IPS-NIHi7 (cell line): ENCODE measurements at regions not wholly inside any gene's neighbourhood (a gene's known extent, or its start where the extent isn't known, plus 50 kb on each side); places are given as distances from the start of the nearest gene placed in this dataset.

Source experiments
- DNase-seq: peaks from one replicate; pipeline ENCODE4 v3.0.0; 2012; ENCODE audit warnings: mixed read lengths; ENCODE audit errors: extremely low spot score

DNA sequence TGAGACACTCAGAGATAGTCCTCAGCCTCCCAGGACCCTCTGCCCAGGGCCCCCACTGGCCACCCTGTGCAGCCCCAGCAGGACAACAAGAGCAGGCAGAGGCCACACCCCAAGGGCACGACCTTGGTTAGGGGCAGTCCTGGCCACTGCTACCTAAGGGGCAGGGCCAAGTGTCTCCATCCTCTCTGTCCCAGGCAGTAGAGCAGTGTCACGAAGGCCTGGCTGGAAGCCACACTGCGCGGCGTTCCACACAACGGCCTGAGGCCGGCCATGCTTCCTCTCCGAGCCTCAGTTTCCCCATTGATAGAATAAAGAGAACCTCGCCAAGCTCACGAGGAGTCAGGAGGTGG is 1074.3 kb downstream of the BRD1 start:
- DNase-seq: peak; percentile 8

- DNase-seq: peak; percentile 52
These were observed 1075.0 kb downstream of the BRD1 start for GRCh38 chr22:48752451-48753380.

DNA sequence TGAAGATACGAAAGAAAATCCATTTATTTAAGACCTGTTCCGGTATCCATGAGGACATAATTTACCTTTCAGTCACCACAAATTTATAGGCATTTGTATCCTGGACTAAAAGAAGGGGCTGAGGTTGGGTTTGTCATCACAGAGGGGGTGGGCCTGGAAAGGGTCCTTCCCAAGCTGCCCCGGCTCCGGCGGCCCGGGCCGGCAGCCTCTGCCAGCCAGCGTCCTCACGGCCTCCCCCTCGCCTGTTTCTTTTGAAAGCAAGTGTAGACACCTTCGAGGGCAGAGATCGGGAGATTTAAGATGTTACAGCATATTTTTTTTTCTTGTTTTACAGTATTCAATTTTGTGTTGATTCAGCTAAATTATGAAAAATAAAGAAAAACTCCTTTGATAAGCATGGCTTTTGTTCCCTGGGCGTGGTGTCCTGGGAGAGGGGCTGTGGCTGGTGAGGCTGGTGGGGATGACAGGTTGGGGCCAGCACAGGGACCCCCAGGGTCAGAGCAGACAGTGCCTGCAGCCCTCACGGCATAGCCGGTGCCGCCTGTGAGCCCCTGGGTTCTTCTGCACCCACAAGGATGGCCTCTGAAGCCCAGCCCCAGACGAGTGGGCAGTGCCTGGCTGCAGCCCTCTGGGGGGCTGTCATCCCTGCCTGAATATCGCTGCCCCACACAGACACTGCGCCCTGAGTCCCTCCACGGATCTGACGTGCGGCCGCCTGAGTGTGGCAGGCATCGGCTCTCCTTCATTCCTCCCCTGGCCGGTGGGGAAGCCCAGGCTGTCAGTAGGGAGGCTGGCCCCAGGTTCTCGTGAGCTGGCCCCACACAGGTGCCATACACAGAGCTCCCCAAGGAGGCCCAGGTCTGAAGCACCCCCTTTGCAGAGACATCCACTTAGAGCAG is 1075.9 kb downstream of the BRD1 start:
- DNase-seq: peak; percentile 8

DNA sequence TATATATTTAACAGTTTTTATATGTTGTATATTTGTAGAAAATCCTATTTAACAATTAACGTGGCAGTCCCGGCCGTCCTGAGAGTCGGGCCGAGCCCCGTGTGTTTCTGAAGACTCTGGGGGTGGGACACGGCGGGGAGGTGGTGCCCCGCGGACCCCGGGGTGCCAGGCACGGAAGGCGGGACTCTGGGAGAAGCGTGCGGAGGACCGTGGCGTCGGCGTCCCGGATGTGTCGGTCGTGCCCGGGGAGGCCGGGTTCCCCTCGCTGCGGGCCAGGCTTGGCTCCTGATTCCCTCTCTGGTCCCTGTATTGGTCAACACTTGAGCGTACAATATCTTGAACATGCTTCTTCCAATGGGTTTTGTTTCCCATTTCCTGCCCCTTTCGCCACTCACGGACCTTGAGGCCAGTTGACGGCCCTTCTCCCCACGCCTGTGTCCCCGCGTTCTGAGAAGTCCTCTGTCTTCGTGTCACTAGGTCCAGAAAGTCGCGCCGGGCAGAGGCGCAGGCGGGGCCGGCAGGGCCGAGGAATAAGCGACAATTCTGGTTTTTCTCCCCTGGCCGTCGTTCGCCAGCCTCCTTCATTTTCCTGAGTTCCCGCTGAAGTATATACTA is 1076.7 kb downstream of the BRD1 start:
- DNase-seq: no peak

- no peak for DNase-seq
These were observed 1077.4 kb downstream of the BRD1 start for GRCh38 chr22:48750282-48750681.

DNA sequence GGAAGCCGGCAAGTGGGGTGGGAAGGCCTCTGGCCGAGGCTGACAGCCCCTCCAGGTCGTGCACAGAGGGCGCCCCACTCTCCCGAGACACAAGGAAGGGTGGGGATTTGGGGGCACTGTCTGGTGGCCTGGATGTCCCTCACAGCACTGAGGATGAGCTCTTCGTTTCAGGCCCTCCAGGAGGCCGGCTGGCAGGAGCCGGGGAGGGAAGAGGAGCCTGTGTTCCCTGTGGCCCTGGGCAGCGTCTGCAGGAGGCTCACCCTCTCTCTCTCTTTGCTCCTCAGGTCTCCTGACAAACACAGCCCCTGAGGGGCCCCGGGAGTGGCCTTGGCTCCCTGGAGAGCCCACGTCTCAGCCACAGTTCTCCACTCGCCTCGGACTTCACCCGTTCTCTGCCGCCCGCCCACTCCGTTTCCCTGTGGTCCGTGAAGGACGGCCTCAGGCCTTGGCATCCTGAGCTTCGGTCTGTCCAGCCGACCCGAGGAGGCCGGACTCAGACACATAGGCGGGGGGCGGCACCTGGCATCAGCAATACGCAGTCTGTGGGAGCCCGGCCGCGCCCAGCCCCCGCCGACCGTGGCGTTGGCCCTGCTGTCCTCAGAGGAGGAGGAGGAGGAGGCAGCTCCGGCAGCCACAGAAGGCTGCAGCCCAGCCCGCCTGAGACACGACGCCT is 1078.0 kb downstream of the BRD1 start:
- DNase-seq: no peak

DNA sequence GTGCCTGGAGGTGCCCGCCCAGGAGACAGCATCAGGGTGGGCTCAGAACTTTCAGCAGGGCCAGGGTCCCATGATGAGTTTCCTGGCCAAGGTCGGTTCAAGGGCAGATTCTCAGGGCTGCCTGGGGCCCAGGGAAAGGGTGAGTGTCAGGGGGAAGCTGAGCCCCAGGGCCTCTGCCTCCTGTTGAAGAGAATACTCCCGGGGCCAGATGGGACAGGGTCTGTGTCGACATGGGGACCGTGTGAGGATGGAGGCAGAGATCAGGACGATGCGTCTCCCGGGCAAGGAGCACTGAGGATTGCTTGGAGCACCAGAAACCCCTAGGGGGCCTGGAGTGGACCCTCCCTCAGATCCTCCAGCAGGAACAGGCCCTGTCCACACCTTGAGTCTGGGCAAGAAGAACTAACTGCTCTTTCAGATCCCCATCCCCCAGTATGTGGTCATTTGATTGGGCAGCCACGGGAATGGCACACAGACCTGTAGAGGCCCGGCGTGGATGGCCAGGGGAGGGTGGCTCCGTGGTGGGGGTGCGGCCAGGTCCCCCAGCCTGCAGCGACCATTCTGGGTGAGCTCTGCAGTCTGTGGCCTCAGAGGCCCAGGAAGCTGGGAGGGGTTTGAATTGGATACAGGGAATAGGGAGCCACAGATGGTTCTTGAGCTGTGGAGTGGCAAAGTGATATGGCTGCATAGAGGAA is 1078.7 kb downstream of the BRD1 start:
- DNase-seq: no peak

- DNase-seq: no peak
These were observed 1079.4 kb downstream of the BRD1 start for GRCh38 chr22:48748113-48748859.

GRCh38 chr22:48746789-48747425 is 1080.8 kb downstream of the BRD1 start:
- DNase-seq: no peak

DNA sequence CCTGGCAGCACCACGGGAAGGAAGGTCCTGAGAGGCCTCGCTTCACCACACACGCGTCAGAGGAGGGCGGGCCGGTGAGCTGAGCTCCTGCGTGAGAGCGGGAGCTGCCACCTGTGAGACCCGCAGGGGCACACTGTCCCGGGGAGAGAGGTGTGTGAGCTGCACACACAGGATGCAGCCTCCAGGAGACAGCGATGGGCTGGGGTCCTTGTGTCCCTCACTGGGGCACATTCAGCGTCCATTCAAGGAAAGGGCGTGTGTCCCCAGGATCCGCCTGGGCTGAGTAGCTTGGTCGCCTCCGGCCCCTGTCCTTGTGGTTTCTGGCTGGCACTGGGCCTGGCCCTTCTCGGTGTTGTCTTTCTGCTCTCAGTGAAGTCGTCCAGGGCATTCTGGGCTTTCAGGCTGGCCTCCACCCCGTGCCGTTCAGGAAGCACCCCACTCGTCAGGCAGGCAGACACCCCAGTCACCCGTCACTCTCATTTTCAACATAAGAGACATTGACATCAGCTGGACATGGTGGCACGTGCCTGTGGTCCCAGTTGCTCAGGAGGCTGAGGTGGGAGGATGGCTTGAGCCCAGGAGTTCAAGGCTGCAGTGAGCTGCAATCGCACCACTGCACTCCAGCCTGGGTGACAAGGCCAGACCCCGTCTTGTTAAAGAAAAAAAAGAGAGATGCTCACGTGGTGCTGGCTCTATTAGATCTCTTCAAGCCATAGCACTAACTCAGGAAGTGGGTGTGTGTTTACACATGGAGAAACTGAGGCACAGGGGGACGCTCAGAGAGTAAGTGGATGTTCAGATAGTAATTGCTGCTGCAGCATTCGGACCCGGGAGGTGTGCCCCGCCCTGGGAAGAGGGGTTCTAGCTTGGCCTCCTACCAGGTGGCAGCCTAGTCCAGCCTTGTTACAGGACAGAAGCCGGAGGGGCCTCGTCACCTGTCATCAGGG is 1081.6 kb downstream of the BRD1 start:
- DNase-seq: no peak

- DNase-seq: no peak
These were observed 1082.5 kb downstream of the BRD1 start for GRCh38 chr22:48744967-48745841.

DNA sequence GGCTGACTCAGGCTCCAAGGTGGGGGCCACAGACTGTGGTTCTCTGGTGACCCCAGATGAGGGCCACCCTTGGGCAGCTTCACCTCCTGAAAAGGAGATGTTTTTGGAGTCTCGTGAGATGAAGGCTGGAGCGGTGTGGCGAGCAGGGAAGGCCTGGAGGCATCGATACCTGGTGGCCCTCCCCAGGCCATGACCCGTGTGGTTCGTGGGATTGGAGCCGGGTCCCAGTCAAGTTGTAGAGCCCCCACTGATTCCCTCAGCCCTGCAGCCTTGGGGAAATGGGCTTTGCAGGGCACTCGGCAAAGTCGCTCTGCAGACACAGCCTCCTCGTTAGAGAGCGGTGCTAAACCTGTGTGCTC is 1083.4 kb downstream of the BRD1 start:
- peak; percentile 4 for DNase-seq

GRCh38 chr22:48743601-48744282 is 1083.9 kb downstream of the BRD1 start:
- no peak for DNase-seq

GRCh38 chr22:48742556-48743343 is 1084.9 kb downstream of the BRD1 start:
- no peak for DNase-seq

GRCh38 chr22:48742191-48742555 is 1085.5 kb downstream of the BRD1 start:
- no peak for DNase-seq

DNA sequence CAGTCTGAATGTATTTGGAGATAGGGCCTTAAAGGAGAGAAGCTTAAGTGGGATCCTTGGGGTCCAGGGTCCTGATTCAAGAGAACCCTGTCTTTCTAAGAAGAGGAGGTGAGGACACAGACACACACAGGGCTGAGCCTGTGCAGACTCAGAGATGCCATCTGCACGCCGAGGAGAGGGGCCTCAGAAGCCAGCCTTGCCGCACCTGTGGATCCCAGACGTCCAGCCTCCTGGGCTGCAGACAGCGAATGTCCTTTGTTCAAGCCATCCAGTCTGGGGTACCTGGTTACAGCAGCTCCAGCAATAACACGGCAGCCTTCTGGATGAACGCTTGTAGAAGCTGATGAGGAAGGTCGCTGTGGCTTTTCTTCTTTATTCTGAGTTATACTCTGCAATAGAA is 1086.1 kb downstream of the BRD1 start:
- no peak for DNase-seq
